ENCODE measurements at regions not wholly inside any gene's neighbourhood (a gene's known extent, or its start where the extent isn't known, plus 50 kb on each side); places are given as distances from the start of the nearest gene placed in this dataset.

GRCh38 chr9:1871626-1872419 is 143.3 kb upstream of the SMARCA2 start:
- intact Hi-C loops (cut with micrococcal nuclease): no loop called here
- TF ChIP-seq MYC (IDR thresholded peaks at IDR 0.05; ENCODE audit: low read depth, low read length) (no peak), POLR2A (IDR thresholded peaks at IDR 0.05; ENCODE audit: low read depth, low read length) (no peak), JUN (IDR thresholded peaks at IDR 0.05; ENCODE audit: borderline replicate concordance, insufficient read depth, insufficient read length, low read depth) (no peak), GATA2 (IDR thresholded peaks at IDR 0.05; ENCODE audit: insufficient read depth, insufficient read length, low read depth, low read length) (no peak), EZH2 (IDR thresholded peaks at IDR 0.05; ENCODE audit: borderline replicate concordance, low read depth, low read length, severe bottlenecking) (no peak), CTCF (IDR thresholded peaks at IDR 0.05; ENCODE audit: extremely low read depth in 1 of 2, insufficient read depth in 1 of 2, low read depth in 1 of 2, low read length in 2 of 2) (no peak), MAX (IDR thresholded peaks at IDR 0.05; ENCODE audit: insufficient read depth, insufficient read length) (no peak)
- H3K9me3 ChIP-seq (replicated peaks; ENCODE audit: control insufficient read depth, insufficient read depth, low read length): no peaks in the 10 kb centered on the region
- no peak overlapping the region for H3K4me2 ChIP-seq (ENCODE audit: insufficient read depth, low read length)
- H3K4me3 ChIP-seq (replicated peaks in 1 of 3; ENCODE audit: insufficient read depth in 1 of 3, low read depth in 1 of 3, low read length in 3 of 3): no peak overlapping the region
- FAIRE-seq: no peak
- H3K9me1 ChIP-seq (replicated peaks; ENCODE audit: control insufficient read depth, extremely low read depth, insufficient read depth, low read length): no peaks in the 10 kb centered on the region
- H3K27ac ChIP-seq (ENCODE audit: insufficient read depth, low read depth, low read length): no peak overlapping the region
- no peaks in the 10 kb centered on the region for H3K36me3 ChIP-seq (ENCODE audit: control insufficient read depth in 2 of 2, extremely low read depth in 1 of 2, insufficient read depth in 2 of 2, low read length in 2 of 2)
- no peaks in the 10 kb centered on the region for H3K79me2 ChIP-seq (ENCODE audit: control insufficient read depth, insufficient read depth, low read length)
- dilution Hi-C loops (cut with MboI; ENCODE audit: extremely low pct_ligation_motif_present, low sequenced_read_pairs): no loop called here
- ChIA-PET POLR2A (no interaction called here), CTCF (no interaction called here)
- DNase-seq (ENCODE audit: low read depth, low spot score): no peak
- H2AFZ ChIP-seq (ENCODE audit: low read depth, low read length): no peak overlapping the region
- H3K9ac ChIP-seq (replicated peaks; ENCODE audit: extremely low read depth, insufficient read depth, low read length): no peak overlapping the region
- no peaks in the 10 kb centered on the region for H3K4me1 ChIP-seq (ENCODE audit: control insufficient read depth, extremely low read depth, insufficient read depth, low read length)
- no TSS peak for BruUV-seq (replicated peaks)
- no peaks in the 10 kb centered on the region for H3K27me3 ChIP-seq (ENCODE audit: control insufficient read depth in 2 of 2, insufficient read depth in 2 of 2, low read length in 2 of 2)
- H4K20me1 ChIP-seq (replicated peaks; ENCODE audit: control insufficient read depth, extremely low read depth, insufficient read depth, low read length): no peaks in the 10 kb centered on the region

All from endothelial cell of umbilical vein (primary cell).